DMS53 treated with DMSO at 0.1 percent for 48 hours (cell line): ENCODE measurements at regions not wholly inside any gene's neighbourhood (a gene's known extent, or its start where the extent isn't known, plus 50 kb on each side); places are given as distances from the start of the nearest gene placed in this dataset.
"Not testable (repeated sequence)": the region's sequence is repeated elsewhere in the genome, so short reads cannot be mapped to it uniquely, and the experiment has no call there.

Experiments
- DNase-seq: peaks from one replicate; lab custom pipeline; 2025; ENCODE audit not compliant: unreplicated experiment; lab: John Stamatoyannopoulos, UW

DNA sequence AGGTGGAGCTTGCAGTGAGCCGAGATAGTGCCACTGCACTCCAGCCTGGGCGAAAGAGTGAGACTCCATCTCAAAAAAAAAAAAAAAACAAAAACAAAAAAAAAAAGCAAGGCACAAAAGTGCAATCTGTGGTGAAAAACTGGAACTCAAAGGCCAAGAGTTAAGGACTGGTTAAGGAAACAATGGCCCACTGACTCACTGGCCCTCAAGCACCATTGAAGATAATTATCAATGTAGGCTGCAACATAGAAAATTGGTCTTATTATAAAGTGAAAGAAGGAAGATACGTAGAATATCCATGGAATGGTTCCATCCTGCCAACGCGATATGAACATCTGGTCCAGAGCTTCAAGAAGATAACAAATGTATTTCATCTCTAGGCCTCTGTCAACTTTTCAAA lies 444.2 kb downstream of the SOX9 start:
- peak; percentile 31 for DNase-seq

DNA sequence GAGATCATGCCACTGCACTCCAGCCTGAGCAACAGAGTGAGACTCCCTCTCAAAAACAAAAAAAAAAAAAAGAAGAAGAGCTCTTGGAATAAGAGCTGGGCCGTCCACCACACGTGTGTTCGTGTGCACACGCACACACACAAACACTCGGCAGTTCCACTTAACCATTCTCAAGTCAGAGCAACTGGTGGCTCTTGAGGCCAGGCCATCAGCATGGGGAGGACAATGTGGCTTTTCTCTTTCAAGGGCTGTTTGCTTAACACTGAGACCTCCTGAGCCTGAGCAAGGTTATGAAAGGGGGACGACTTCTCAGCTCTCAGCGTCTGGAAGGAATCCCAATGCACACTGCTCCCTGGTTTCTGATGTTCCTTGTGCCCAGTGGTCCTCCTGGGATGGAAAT lies 444.9 kb downstream of the SOX9 start:
- no peak for DNase-seq

DNA sequence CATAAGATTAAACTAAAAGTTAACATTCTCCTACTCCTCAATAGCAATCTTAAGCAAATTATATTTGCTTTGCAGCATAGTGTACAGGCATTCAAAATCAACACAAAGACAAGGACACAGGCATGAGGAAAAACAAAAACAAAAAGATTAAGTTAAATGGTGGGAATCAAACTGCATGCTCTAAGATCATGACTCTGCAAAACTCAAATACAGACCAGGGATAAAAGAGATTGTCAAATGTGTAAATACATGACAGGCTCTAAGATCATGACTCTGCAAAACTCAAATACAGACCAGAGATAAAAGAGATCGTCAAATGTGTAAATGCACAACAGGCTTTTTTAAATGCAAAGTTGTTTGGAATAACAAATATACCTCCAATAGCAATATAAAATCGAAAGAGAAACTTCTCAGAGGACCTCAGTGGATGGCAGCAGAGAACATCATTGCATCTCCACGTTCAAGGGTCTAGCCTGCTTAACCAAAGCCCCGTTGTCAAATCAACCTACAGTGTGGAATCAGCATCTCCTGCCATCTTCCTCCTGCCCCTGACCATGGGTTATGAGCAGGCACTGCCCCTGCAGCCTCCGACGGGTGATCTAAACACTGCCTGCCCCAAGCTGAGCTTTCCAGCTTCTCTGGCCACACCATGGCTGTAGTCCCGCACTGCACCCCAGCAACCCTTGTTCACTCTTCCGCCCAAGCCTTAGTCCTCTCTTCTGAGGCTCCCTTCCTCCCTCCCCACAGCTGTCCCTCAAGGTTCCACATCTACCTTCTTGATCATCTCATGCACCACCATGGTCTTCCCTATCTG lies 446.1 kb downstream of the SOX9 start:
- no peak for DNase-seq

DNA sequence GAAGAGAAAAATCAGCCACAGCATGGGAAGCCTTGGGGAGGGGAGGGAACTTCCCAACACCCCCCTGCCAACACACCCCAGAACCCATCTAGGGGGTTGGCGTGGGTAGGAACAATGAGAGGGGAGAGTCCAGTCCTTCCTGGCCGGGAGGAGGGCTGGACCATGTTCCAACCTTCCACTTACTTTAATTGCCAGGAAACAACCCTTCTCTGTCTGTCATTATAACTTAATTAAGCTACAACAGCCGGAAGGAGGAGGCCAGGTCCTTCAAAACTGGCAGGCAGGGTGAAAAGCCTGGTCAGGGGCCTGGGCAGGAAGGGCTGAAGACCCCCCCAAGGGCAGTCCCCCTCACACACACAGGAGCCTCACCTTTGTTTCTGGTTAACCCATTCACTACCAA lies 447.0 kb downstream of the SOX9 start:
- DNase-seq = no peak

DNA sequence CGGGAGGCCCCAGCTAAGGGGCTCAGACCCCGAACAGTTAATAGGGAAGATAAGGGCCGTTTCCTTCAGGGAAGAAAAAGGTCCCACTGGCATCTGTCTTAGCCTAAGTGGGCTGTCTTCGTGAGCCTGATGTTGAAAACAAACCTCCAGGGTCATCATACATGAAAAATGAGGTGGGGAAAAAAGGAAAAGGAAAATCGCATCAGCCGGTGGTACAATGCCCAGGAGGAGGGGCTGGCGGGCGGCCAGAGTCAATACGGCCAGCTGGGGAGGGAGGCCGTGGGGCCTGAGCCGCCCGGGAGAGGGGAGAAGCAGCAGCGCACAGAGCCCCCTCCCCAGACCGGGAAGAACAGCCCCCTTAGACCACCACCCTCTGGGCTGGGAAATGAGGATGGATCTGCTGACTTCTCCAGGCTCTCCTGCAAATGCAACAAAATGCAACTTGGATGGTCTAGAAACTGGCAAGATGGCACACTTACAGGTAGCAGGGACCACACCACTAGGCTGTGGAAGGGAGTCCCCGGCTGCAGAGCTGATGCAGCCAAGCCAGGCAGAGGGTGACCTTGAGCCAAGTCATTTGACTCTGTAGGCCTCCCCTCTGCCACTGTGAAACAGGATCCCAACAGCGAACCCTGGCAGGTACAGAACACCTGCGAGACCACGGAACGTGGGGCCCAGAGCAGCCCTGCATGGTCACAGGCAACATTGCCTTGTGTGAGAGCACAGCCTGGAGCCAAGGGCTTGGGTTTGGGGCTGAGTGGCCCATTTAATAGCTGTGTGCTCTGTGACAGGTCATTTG lies 448.5 kb downstream of the SOX9 start:
- DNase-seq = peak; percentile 31

DNA sequence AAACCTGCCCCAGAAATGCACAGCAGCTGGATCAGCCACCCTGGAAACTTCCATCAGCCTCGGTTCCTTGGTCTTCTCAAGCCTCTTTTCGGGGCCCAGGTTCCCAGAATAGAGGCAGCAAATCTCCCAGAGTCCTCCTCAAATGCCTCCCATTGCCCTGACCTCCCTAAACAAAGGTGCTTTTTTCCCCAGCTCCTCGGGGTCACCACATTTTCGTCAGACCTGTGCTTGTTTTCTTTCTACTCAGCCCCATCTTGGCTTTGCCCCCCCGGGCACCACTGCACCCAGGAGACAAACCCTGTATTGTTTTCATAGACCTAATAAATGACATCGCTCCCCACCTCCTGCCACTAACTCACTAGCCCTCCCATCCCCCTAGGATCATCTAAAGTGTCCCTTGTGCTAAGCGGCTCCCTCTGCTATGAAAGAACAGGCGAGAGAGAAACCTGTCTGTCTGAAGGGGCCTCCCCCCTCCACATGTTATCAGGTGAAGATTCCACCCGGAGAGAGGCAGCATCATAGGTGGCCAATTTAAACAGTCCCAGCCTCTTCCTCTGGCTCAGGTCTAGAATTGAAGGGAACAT lies 451.1 kb downstream of the SOX9 start:
- no peak for DNase-seq

DNA sequence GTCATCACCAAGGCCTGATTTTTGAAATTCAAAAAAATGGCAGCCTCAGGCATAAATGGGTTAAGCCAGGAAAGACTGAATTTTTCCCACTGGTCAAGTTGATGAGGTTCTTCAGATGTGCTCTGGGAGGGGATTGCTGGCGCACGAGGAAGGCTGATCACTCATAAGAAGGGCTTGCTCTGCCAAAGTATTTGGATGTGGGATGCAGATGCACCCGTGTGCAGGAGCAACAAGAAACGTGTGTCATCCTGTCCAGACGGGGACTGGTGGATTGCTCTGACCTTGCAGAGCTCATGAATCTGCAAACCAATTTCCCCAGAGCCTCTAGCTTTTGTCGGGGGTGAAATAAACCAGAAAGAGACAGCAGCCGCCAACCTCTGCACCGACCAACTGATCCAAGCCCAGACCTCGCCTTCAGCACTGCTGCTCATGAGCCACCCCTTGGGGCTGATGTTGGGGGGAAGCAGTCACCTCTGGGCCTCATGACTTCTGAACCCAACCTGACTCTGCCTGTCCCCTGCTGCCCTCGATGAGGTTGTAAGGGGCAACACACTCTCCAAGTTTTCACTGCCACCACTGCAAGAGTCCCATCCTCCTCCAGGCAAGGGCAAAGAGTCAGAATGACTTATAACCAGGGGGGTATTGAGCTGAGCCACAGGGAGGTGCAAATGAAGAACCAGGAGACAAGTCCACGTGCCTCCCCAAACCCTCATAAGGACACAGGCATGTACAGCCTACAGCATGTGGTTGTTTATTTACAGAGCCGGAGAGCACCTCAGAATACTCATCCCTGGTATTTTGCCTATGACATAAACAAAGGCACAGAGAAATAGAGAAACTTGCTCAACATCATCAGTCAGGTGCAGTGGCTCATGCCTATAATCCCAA lies 452.0 kb downstream of the SOX9 start:
- no peak for DNase-seq

DNA sequence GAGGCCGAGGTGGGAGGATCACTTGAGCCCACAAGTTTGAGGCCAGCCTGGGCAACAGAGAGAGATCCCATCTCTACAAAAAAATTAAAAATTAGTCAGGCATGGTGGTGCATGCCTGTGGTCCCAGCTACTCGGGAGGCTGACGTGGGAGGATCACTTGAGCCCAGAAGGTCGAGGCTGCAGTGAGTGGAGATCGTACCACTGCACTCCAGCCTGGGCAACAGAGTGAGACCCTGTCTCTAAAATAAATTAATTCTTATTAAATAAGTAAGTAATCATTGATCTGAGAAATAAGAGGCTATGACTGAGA lies 452.6 kb downstream of the SOX9 start:
- not testable (repeated sequence) for DNase-seq

DNA sequence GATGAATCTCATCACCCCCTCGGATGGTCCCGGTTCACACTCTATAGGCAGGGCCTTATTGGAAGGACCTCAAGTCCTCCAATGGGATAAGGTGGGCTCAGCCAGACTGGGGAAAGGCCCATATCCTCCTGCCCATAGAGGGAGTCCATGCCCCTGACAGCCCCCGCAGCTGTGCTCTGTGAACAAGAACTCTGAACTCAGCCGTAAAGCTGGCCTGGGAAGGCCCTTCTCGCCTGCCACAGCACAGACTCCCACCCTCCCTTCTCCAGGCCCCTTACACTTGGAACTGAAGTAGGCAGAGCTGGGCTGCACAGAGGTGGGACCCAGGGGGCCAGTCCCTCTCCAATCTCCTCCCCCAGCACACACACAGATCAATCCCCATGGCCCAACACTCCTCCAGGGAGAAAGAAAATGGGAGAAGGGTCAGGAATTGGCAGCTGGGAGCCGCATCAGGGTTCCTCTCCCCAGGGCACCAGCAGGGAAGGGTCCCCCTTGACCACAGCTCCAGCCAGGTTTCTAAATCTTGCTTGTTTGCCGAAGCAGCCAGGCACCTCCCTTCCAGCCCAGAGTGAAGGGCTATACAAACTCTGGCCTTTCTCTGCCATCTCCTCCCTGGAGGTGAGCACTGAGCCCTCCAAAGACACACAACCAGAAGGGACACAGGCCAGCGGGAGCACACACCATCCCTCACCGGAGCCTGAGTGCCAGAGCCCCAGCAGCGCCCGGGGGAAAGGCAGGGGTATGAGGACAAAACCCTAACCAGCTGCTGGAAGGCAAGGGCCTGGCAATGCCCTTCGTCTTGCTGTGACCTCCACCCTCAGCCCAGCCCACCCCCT lies 454.1 kb downstream of the SOX9 start:
- no peak for DNase-seq

DNA sequence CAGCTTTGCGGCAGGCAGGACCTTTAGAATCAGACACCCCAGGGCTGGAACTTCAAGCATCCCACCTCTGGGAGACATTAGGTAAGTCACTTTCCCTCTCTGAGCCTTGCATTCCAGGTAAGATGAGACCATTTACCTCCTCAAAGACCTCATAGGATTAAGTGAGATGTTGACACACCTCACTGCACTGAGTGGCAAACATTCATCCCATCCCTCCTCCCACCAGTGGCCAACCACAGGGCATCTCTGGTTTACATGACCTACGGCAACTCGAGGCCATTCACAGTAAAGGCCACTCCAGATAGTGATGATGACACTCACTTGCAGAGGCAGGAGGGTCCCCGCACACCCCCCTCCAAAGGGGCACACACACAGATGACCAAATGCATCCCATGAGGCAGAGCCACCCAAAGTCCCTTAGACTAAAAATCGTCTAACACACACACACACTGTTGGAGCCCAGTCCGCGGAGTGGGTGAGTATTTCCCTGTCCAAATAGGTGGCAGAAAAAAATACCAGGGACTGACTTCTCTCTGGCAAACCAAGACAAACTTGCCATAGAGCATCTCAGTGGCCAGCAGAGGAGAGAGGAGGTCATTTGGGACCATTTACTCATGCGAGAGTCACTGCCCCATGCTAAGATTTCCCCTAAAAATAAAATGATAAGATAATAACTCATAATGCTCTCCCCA lies 454.9 kb downstream of the SOX9 start:
- peak; percentile 35 for DNase-seq

DNA sequence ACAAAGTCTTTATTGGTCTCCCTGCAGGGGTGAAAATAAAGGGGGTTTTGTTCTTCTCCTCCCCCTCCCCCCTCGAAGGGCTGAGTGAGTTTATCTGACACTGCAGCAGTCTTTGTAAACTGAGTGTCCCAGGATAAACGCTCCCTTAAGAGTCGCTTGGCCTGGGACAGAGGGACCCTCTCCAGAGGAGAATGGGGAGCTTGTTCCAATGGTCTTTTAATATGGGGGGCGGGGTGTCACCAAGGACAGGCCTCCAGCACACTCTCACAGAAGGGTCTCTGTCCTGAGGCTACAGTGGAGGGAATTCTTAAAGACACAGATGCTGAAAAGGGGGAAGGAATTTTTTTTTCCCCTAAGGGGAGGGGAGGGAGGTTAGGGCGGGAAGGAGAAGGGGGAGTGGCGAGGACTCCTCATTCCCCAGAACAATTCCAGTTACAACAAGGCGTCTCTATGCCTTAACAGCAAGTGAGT lies 455.5 kb downstream of the SOX9 start:
- DNase-seq = no peak

DNA sequence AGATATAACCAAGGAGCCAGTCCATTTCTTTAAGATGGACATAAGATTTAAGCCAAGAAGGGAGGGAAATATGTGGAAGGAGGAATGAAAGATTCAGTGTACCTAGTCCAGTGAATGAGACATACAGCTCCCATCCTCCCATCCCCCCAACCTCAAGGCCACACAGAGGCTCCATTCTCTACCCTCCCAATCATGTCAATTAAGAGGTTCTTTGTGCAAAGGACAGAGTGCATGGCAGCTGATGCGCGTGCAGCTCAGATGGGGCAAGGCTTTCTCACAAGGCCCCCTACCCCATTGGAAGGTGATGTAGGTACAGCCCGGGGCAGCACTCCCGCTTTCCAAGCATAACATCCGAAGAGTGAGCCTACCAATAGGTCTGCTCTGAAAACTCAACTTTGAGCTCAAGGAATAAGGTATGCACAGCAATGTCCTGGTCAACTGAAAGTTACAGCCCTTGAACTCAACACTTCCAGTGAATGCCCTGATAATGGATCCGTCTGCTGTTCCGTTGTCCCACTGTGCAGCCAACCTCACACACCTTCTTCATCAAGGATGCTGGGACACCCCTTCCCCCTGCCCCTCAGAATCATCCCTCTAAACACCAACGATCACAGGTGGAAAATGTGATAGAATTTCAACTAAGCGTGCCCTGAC lies 458.1 kb downstream of the SOX9 start:
- no peak for DNase-seq

DNA sequence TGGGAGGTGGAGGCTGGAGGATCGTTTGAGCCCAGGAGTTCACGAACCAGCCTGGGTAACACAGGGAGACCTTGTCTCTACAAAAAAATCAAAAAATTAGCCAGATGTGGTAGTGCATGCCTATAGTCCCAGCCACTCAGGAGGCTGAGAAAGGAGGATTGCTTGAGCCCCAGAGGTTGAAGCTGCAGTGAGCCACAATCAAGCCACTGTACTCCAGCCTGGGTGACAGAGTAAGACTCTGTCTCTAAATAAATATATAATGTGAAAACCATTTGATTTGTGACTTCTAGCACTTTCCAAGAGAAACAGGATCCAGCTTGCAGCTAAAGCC lies 459.1 kb downstream of the SOX9 start:
- DNase-seq = no peak

DNA sequence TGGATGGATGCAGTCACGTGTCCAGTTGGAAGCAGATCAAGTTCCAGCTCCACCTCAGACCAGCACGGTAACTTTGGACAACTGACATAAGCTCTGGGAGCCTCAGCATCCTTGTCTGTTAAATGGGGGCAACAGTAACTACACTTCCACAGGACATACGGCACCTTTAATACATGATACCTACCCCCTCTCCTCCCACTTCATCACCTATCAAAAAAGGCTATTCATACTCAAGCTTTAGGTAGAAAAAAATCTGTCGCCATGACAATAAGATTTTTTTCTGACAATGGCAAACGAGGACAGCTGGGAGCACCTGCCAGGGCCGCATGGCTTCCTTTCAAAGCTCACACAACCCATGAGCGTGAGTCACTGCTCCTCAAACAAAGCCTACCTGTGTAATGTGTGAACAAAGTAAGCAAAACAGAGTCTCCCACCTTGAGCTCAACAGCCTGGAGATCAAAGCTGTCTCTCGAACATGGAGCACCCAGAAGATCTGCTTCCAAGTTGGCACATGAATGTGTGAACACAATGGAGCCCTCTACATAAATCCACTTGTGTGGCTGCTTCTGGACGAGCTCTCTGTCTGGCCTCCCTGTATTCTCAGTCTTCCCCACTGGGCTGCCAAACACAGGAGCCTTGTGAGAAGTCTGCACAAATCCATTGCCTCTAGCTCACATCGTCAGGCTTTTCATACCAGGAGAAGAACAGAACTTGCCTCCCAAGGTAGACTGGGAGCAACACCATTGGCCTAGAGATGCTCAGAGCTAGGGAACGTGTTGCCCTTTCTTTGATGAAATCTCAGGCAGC lies 459.7 kb downstream of the SOX9 start:
- DNase-seq = peak; percentile 98

DNA sequence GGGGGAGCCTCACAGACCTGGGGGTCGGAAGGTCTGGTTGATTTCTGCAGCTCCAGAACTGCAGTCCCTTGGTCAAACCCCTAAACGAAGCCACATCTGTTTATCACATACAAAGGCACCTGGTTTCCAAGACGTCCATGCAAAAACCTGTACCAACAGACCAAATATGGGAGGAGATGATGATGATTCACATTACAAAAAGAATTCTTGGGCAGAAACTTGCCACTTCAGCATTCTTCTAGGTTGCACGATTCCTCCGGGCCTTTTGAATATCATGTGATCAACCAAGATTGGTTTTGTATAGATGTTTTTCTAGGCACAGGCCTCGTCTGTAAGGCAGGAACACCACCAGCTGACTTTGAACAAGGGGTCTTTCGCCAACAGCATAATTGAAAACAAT lies 466.3 kb downstream of the SOX9 start:
- DNase-seq = no peak

DNA sequence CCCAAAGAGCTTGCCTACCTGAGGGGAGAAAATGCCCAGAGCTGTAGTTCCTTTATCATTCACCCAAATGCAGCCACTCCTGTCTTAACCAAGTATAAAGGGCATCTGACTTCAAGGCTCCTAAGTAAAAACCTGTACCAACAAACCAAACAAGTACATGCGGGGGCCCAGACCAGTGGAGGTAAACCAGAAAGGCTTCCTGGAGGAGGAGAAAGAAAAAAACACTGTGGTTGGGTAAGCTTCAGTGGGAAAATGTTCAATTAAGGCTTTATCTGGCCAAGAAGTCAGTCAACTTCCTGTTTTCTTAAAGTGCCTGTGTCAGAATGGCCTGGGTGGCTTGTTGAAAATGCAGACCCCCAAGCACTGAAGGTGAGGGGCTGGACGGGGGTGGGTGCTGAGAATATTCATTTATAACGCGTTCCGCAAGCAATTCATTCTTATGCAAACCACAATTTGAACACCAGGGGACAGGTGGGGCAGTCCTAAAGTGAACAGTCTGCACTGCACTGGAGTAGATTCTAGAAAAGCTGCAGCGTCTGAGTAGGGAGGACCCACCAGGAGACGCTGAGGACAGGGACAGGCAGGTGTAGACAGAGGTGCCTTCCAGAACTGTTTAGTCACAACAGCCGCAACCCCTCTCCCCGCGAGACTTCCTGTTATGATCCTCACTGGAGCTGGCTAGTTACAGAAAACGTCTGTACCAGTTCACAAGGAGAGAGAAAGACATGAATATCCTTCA lies 467.1 kb downstream of the SOX9 start:
- DNase-seq = peak; percentile 74

DNA sequence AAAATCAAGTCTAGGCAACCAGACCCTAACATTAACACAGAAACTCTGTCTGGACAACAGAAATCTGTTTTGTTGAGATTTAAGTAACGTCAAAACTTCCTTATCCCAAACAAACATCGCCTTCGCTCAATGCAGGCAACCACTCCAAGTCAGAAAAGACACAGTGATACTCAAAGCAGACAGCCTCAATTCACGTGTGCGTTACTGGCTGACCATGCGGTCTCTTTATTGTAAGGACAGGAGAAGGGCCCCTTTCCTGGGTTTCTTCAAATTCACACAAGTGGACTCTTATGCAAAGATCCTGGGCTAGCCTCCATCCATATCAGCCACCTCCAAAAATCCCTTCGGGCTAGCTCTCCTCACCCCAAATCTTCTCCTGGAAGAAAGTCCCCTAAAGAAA lies 467.7 kb downstream of the SOX9 start:
- peak; percentile 70 for DNase-seq

DNA sequence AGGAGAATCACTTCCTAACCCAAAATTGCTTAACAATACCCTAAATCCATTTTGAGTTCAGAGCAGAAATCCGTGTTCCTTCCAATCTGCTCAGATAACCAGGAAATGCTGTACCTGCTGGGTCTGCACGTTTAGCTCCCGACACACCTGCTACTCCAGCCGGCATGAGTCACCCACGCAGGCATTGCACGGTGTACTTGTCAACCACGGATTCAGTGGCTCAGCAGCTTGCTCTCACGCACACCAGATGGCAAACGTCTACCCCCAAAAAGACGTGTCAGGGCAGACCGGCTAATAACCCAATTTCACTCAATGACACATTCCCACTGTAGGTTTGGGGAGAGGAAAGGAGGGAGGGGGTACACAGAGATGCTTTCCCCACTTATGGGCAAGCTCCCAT lies 468.1 kb downstream of the SOX9 start:
- DNase-seq = peak; percentile 95
